ENCODE measurements at regions not wholly inside any gene's neighbourhood (a gene's known extent, or its start where the extent isn't known, plus 50 kb on each side); places are given as distances from the start of the nearest gene placed in this dataset.
"Not testable (repeated sequence)": the region's sequence is repeated elsewhere in the genome, so short reads cannot be mapped to it uniquely, and the experiment has no call there.

GRCh38 chr3:89533275-89533674 lies 425.9 kb downstream of the EPHA3 start:
- DNase-seq, result no peak

DNA sequence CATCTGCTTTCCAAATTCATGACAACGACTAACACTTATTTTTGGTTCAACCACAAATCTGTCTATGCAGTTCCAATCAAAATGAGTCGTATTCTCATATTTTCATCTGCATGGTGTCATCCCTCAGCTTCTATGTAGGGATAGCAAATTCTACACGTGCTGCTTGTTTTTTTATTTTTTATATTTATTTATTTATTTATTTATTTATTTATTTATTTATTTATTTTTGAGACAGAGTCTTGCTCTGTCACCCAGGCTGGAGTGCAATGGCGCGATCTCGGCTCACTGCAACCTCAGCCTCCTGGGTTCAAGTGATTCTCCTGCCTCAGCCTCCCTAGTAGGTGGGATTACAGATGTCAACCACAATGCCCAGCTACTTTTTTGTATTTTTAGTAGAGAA lies 447.2 kb downstream of the EPHA3 start:
- DNase-seq, result not testable (repeated sequence)

- no peak for DNase-seq
These were observed 451.3 kb downstream of the EPHA3 start for GRCh38 chr3:89558711-89559110.

GRCh38 chr3:89560568-89560967 lies 453.1 kb downstream of the EPHA3 start:
- DNase-seq, result no peak

DNA sequence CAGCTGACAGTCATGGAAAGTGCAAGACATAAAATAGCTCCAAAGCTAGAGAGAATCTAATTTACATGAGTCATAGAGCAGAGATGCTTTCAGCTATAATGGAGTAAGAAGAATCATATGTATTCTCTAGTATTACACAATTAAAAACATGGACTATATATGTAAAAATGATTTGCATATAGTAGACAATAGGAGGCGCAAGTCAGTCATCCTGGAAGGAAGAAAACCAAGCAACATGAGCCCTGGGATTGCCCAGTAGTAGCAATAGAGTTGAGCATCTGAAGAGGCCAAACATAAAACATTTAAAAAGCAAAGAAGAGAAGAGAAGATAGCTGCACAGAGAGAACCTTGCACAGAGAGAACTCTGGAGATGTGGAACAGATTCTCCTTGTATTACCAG lies 455.0 kb downstream of the EPHA3 start:
- no peak for DNase-seq

- DNase-seq, result no peak
These were observed 457.7 kb downstream of the EPHA3 start for GRCh38 chr3:89565098-89565497.

GRCh38 chr3:89570465-89570864 lies 463.0 kb downstream of the EPHA3 start:
- no peak for DNase-seq

DNA sequence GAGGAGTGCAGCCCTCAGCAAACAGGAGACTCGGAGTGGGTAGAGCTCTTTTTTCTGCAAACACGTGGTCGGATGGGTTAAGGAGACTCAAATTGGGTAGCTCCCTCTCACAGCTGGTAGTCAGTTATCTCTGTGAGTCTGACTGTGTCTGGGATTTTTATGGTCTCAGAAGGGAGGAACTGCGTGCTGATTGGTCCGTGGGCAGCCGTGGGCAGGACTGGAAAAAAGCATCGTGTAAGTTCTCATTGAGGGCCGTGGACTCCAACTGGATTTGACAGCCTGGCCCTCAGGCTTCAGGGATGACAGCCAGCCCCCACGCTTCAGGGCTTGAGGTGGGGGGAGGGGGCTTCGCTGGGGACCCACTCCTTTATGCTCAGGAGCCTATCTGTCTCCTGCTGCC lies 463.9 kb downstream of the EPHA3 start:
- DNase-seq, result no peak

- DNase-seq, result no peak
These were observed 464.3 kb downstream of the EPHA3 start for GRCh38 chr3:89571707-89572106.

DNA sequence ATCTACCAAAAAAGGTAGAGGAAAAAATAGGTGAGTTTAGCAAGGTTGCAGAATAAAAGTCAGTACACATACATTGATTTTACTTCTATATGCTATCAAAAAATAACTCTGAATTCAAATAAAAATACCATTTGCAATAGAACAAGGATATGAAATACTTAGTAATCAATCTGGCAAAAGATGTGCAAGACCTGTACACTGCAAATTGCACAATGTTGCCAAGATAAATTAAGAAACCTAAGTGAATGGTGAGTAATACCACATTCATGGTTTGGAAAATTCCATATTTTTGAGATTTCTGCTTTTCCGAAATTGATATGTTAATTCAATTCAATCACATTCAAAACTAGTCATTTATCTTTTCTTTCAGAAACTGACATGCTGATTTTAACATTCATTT lies 464.8 kb downstream of the EPHA3 start:
- no peak for DNase-seq

- no peak for DNase-seq
These were observed 469.0 kb downstream of the EPHA3 start for GRCh38 chr3:89576417-89576816.

- no peak for DNase-seq
These were observed 470.5 kb downstream of the EPHA3 start for GRCh38 chr3:89577637-89578530.

DNA sequence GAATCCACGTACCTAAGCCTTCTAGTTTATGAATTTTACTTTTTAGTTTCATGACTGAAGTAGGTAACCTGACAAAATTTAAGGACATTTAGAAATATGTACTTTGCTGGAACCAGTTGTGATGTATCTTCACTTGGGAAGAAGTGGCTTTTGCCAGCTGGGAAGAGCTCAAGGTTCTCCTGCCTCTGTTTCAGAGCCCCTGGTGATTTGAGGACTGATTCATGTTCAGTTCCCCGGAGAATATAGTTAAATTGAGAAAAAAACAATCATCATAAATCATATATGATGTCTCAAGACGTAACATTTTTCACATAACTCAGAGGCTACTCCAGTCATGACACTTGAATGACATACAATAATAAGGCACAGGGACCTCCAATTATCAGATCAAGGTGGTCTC lies 473.4 kb downstream of the EPHA3 start:
- DNase-seq, result no peak

- DNase-seq, result no peak
These were observed 477.0 kb downstream of the EPHA3 start for GRCh38 chr3:89584398-89584797.

- no peak for DNase-seq
These were observed 478.8 kb downstream of the EPHA3 start for GRCh38 chr3:89586256-89586655.

DNA sequence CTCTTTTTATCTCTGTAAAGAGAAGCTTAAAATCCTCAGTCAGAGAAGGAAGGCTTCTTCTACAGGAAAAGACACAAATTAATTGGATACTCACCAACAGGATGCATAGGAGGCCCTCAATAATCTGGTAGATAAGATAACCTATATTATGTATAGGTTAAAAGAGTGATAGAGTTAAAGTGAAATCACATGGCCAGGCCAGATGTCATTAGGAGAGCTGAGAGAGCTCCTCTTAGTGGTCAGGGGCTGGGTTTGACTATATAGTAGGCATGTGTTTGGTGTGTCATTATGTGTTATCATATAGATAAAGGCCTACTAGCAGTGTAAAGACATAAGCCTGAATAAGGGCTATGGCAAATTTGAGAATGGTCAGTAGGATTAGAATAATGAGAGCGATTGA lies 479.3 kb downstream of the EPHA3 start:
- no peak for DNase-seq

DNA sequence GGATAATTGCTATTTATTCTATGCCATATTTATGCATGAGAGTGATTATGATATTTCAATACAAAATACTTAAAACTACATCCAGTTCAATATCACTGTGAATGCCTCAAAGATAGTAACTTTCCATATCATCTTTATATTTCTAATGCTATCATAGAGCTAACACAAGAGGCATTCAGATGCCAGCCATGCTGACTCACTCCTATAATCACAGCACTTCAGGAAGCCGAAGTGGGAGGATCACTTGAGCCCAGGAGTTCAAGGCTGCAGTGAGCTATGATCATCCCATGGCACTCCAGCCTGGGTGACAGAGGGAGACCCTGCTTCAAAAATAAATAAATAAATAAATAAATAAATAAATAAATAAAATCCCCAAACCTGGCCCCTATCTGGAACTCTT lies 498.7 kb downstream of the EPHA3 start:
- no peak for DNase-seq

GRCh38 chr3:89612027-89612426 lies 504.6 kb downstream of the EPHA3 start:
- no peak for DNase-seq

- no peak for DNase-seq
These were observed 505.8 kb downstream of the EPHA3 start for GRCh38 chr3:89613241-89613640.

GRCh38 chr3:89617706-89618105 lies 510.3 kb downstream of the EPHA3 start:
- no peak for DNase-seq

- no peak for DNase-seq
These were observed 511.8 kb downstream of the EPHA3 start for GRCh38 chr3:89619263-89619662.

DNA sequence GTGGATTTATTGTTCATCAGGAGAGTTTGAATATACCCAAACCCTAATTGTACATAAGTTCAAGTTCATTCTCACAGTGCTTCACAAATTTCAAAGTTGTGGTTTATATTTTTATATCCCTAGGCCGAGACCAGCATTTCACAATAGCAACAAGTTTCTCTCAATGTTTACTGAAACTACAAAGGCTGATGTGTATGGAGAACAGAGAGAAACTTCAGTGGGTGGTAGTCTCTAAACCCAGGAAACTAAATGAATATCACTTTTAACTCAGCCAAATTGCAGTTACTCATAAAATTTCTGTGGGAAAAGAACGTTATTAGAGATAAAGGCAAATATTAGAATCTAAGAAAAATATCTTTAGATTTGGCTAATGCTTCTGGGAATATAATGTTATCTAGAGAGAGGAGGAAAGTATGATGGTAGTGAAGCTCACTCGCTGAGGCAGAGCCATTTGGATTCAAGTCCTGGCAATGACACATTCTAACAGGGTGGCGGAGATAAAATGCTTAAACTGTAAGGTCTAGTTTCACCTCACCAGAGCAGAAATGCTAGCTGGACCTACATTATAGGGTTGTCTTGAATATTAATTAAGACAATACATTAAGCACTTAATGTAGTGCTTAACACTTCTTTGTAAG lies 514.8 kb downstream of the EPHA3 start:
- no peak for DNase-seq

GRCh38 chr3:89624494-89624893 lies 517.1 kb downstream of the EPHA3 start:
- DNase-seq, result no peak

- no peak for DNase-seq
These were observed 518.5 kb downstream of the EPHA3 start for GRCh38 chr3:89625945-89626344.

All from SW 1271 (cell line).